A673 (cell line): ENCODE measurements at regions not wholly inside any gene's neighbourhood (a gene's known extent, or its start where the extent isn't known, plus 50 kb on each side); places are given as distances from the start of the nearest gene placed in this dataset.

Experiments used
- CTCF ChIP-seq: fragments of 300-800, 200-600 bp; sonication (generic); conservative IDR thresholded peaks from 2 replicates; pipeline ENCODE4 v1.5.1; 2017; ENCODE audit warnings: low read depth, mild to moderate bottlenecking, antibody characterized with exemption, low read length, moderate library complexity, mixed read lengths
- EZH2 ChIP-seq: fragments of 200-600 bp; sonication (generic); IDR thresholded peaks from 2 replicates; pipeline ENCODE4 v1.6.1; 2017; ENCODE audit warnings: borderline replicate concordance, low read depth, mild to moderate bottlenecking, mixed read lengths, antibody characterized with exemption, low read length; ENCODE audit not compliant: poor library complexity, severe bottlenecking

GRCh38 chr19:30941591-30941990, 407.6 kb downstream of the TSHZ3 start:
- no peak for TF ChIP-seq CTCF
- no peak for TF ChIP-seq EZH2
